H9 (cell line): ENCODE measurements at regions not wholly inside any gene's neighbourhood (a gene's known extent, or its start where the extent isn't known, plus 50 kb on each side); places are given as distances from the start of the nearest gene placed in this dataset.

ENCODE experiments used
- DNase-seq: peaks from one replicate; pipeline ENCODE4 v3.0.0-alpha.2; 2017
- H2AFZ ChIP-seq: one replicate; pipeline ENCODE4 v1.6.1; 2013; ENCODE audit warnings: mild to moderate bottlenecking, low read length, control low read depth, moderate library complexity
- H2AK5ac ChIP-seq: 2 replicates; pipeline ENCODE4 v1.6.1; 2013; ENCODE audit warnings: low read length, control low read depth, mixed read lengths; ENCODE audit not compliant: insufficient read length
- H2BK120ac ChIP-seq: one replicate; pipeline ENCODE4 v1.6.1; 2013; ENCODE audit warnings: low read depth, mild to moderate bottlenecking, low read length, control low read depth, inconsistent platforms; ENCODE audit not compliant: poor library complexity, severe bottlenecking
- H2BK12ac ChIP-seq: 2 replicates; pipeline ENCODE4 v1.6.1; 2013; ENCODE audit warnings: low read length, control low read depth, mixed read lengths, low read depth; ENCODE audit not compliant: insufficient read length
- H2BK15ac ChIP-seq: 2 replicates; pipeline ENCODE4 v1.6.1; 2013; ENCODE audit warnings: low read depth, low read length, control low read depth
- H2BK20ac ChIP-seq: one replicate; pipeline ENCODE4 v1.6.1; 2013; ENCODE audit warnings: low read depth, mild to moderate bottlenecking, low read length, control low read depth, inconsistent platforms; ENCODE audit not compliant: poor library complexity, severe bottlenecking
- H2BK5ac ChIP-seq: 2 replicates; pipeline ENCODE4 v1.6.1; 2013; ENCODE audit warnings: low read length, control low read depth, mixed read lengths; ENCODE audit not compliant: insufficient read length
- H3K14ac ChIP-seq: 2 replicates; pipeline ENCODE4 v1.6.1; 2013; ENCODE audit warnings: low read length, control low read depth; ENCODE audit not compliant: insufficient read depth
- H3K18ac ChIP-seq: 2 replicates; pipeline ENCODE4 v1.6.1; 2013; ENCODE audit warnings: low read depth, mild to moderate bottlenecking, mixed read lengths, low read length, control low read depth; ENCODE audit not compliant: insufficient read length
- H3K23ac ChIP-seq: 2 replicates; pipeline ENCODE4 v1.6.1; 2013; ENCODE audit warnings: low read length, control low read depth, mixed read lengths, low read depth; ENCODE audit not compliant: insufficient read length
- H3K23me2 ChIP-seq: 2 replicates; pipeline ENCODE4 v1.6.1; 2013; ENCODE audit warnings: low read depth, mild to moderate bottlenecking, mixed read lengths, low read length, control low read depth; ENCODE audit not compliant: insufficient read length, poor library complexity, severe bottlenecking
- H3K27ac ChIP-seq: 2 replicates; pipeline ENCODE4 v1.5.1; 2013; ENCODE audit warnings: low read length, control low read depth, mixed read lengths, low read depth; ENCODE audit not compliant: insufficient read length
- H3K27me3 ChIP-seq: 2 replicates; pipeline ENCODE4 v1.6.1; 2013; ENCODE audit warnings: low read length, control low read depth, inconsistent platforms; ENCODE audit not compliant: insufficient read depth
- H3K4ac ChIP-seq: 2 replicates; pipeline ENCODE4 v1.6.1; 2013; ENCODE audit warnings: low read depth, mild to moderate bottlenecking, control low read depth, inconsistent platforms, low read length, moderate library complexity
- H3K4me1 ChIP-seq: 2 replicates; pipeline ENCODE4 v1.6.1; 2013; ENCODE audit warnings: low read length, control low read depth, inconsistent platforms; ENCODE audit not compliant: insufficient read depth
- H3K4me2 ChIP-seq: 2 replicates; pipeline ENCODE4 v1.6.1; 2013; ENCODE audit warnings: low read length, control low read depth, mixed read lengths; ENCODE audit not compliant: insufficient read length, insufficient read depth
- H3K56ac ChIP-seq: 2 replicates; pipeline ENCODE4 v1.6.1; 2013; ENCODE audit warnings: low read depth, mild to moderate bottlenecking, mixed read lengths, low read length, control low read depth; ENCODE audit not compliant: insufficient read length
- H3K79me1 ChIP-seq: 2 replicates; pipeline ENCODE4 v1.6.1; 2013; ENCODE audit warnings: low read depth, mild to moderate bottlenecking, moderate library complexity, low read length, control low read depth, inconsistent platforms; ENCODE audit not compliant: insufficient read depth, poor library complexity, severe bottlenecking
- H3K79me2 ChIP-seq: 2 replicates; pipeline ENCODE4 v1.6.1; 2013; ENCODE audit warnings: low read length, control low read depth, inconsistent platforms; ENCODE audit not compliant: insufficient read depth
- H3K9ac ChIP-seq: 2 replicates; pipeline ENCODE4 v1.6.1; 2013; ENCODE audit warnings: low read length, control low read depth, mixed read lengths; ENCODE audit not compliant: insufficient read length; ENCODE audit errors: extremely low read depth
- H3K9me3 ChIP-seq: one replicate; pipeline ENCODE4 v1.6.1; 2013; ENCODE audit warnings: low read depth, low read length, inconsistent platforms; ENCODE audit not compliant: control insufficient read depth
- H3T11ph ChIP-seq: one replicate; pipeline ENCODE4 v1.6.1; 2013; ENCODE audit warnings: mild to moderate bottlenecking, low read length, control low read depth, inconsistent platforms
- H4K20me1 ChIP-seq: one replicate; pipeline ENCODE4 v1.6.1; 2013; ENCODE audit not compliant: control insufficient read depth, insufficient read length, insufficient read depth
- H4K5ac ChIP-seq: 2 replicates; pipeline ENCODE4 v1.6.1; 2013; ENCODE audit warnings: low read depth, mild to moderate bottlenecking, mixed read lengths, low read length, control low read depth; ENCODE audit not compliant: insufficient read length
- H4K8ac ChIP-seq: replicated peaks from 2 replicates; pipeline ENCODE4 v1.6.1; 2013; ENCODE audit warnings: low read length, control low read depth, mixed read lengths, low read depth; ENCODE audit not compliant: insufficient read length
- H4K91ac ChIP-seq: 2 replicates; pipeline ENCODE4 v1.6.1; 2013; ENCODE audit warnings: low read depth, mild to moderate bottlenecking, moderate library complexity, mixed read lengths, low read length, control low read depth; ENCODE audit not compliant: insufficient read length
- H3K27ac Mint-ChIP-seq, 3 experiments: 2 replicates in 2 of 3; 3 replicates in 1 of 3; pipeline ENCODE4 v1.8.0; 2020 to 2021; ENCODE audit warnings: mixed read lengths in 3 of 3, mild to moderate bottlenecking in 1 of 3, moderate library complexity in 1 of 3
- H3K27me3 Mint-ChIP-seq: 2 replicates; pipeline ENCODE4 v1.8.0; 2021; ENCODE audit warnings: low read depth, mild to moderate bottlenecking, moderate library complexity, mixed read lengths
- H3K36me3 Mint-ChIP-seq, 3 experiments: 2 replicates in 2 of 3; 3 replicates in 1 of 3; pipeline ENCODE4 v1.8.0; 2020 to 2021; ENCODE audit warnings: low read depth in 3 of 3, mixed read lengths in 3 of 3; ENCODE audit not compliant: insufficient read depth in 1 of 3
- H3K4me1 Mint-ChIP-seq, 2 experiments: 2 replicates each; pipeline ENCODE4 v1.8.0; 2020; ENCODE audit warnings: mixed read lengths in 2 of 2
- H3K4me3 Mint-ChIP-seq, 2 experiments: 2 replicates in 1 of 2; 3 replicates in 1 of 2; pipeline ENCODE4 v1.8.0; 2020 to 2021; ENCODE audit warnings: mild to moderate bottlenecking in 2 of 2, mixed read lengths in 2 of 2, moderate library complexity in 1 of 2
- H3K9me3 Mint-ChIP-seq, 2 experiments: 2 replicates in 1 of 2; 3 replicates in 1 of 2; pipeline ENCODE4 v1.8.0; 2020; ENCODE audit warnings: mild to moderate bottlenecking in 2 of 2, mixed read lengths in 2 of 2, moderate library complexity in 1 of 2
- WGBS: extraction: QIAGEN DNeasy Blood & Tissue Kit; methylation state at CpG from one replicate; pipeline ENCODE4 v1.1.7; 2013; ENCODE audit warnings: missing lambda C conversion rate, low lambda C conversion rate, mixed read lengths; ENCODE audit not compliant: insufficient read length; ENCODE audit errors: extremely low coverage; 5-methylcytosine and 5-hydroxymethylcytosine counted together
- TF ChIP-seq, protein P1 (sequence below): fragments of 200-600 bp; sonication (generic); conservative IDR thresholded peaks from 3 replicates; pipeline ENCODE4 v1.8.0; 2021; ENCODE audit warnings: antibody characterized with exemption, mild to moderate bottlenecking

DNA sequence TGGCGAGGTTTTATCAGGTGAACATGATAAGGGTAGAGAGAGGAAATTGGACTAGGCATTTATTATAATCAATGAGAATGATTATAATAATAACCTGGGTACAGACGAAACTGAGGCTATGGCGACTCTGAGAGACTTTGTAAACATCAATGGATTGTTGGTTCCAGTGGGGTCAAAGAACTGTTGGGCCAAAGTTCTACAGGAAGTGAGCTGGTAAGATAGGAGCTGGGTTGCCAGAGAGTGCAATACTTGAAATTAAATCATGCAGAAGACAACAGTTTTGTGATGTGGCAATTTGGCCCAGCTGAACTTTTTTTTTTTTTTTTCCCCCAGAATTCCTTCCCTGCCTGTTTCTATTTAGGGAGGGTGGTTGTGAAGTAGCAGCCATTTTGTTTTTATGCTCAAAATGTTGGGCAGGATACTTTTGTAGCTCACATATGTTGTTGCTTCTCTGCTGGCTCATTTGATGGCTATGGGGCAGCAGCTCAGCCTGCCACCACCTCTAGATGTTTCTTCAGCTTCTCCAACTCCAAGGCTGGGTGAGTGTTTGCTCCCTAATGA is 286.5 kb upstream of the B3GALT2 start:
- H2BK5ac ChIP-seq, result no peak overlapping the region
- DNase-seq, result no peak
- H3K18ac ChIP-seq, result no peak overlapping the region
- H2BK120ac ChIP-seq, result no peak overlapping the region
- no peak overlapping the region for H3K27ac Mint-ChIP-seq
- H3K14ac ChIP-seq, result no peak overlapping the region
- no peak overlapping the region for H3K4me2 ChIP-seq
- H3K4me1 ChIP-seq, result no peaks in the 10 kb centered on the region
- no peak overlapping the region for H3K23ac ChIP-seq
- no peaks in the 10 kb centered on the region for H3K27me3 ChIP-seq
- no peak overlapping the region for H2BK15ac ChIP-seq
- no peak overlapping the region for H2BK12ac ChIP-seq
- H4K20me1 ChIP-seq, result no peaks in the 10 kb centered on the region
- H3K36me3 Mint-ChIP-seq, result peaks cover 0 to 6% (median 0%) of the 10 kb centered on the region in 3 experiments; a peak in 1 of 7 replicates
- H3K27ac ChIP-seq, result no peak overlapping the region
- H4K5ac ChIP-seq, result no peak overlapping the region
- H3K23me2 ChIP-seq, result no peaks in the 10 kb centered on the region
- H3K79me2 ChIP-seq, result no peaks in the 10 kb centered on the region
- H3K79me1 ChIP-seq, result no peaks in the 10 kb centered on the region
- H3K9me3 ChIP-seq, result no peaks in the 10 kb centered on the region
- H4K8ac ChIP-seq, result no peak overlapping the region
- no peak overlapping the region for H2AFZ ChIP-seq
- H4K91ac ChIP-seq, result no peak overlapping the region
- TF ChIP-seq, protein P1, sequence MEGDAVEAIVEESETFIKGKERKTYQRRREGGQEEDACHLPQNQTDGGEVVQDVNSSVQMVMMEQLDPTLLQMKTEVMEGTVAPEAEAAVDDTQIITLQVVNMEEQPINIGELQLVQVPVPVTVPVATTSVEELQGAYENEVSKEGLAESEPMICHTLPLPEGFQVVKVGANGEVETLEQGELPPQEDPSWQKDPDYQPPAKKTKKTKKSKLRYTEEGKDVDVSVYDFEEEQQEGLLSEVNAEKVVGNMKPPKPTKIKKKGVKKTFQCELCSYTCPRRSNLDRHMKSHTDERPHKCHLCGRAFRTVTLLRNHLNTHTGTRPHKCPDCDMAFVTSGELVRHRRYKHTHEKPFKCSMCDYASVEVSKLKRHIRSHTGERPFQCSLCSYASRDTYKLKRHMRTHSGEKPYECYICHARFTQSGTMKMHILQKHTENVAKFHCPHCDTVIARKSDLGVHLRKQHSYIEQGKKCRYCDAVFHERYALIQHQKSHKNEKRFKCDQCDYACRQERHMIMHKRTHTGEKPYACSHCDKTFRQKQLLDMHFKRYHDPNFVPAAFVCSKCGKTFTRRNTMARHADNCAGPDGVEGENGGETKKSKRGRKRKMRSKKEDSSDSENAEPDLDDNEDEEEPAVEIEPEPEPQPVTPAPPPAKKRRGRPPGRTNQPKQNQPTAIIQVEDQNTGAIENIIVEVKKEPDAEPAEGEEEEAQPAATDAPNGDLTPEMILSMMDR, result no peak
- no peak overlapping the region for H3K9ac ChIP-seq
- H2AK5ac ChIP-seq, result no peak overlapping the region
- H3T11ph ChIP-seq, result no peak overlapping the region
- no peak overlapping the region for H3K56ac ChIP-seq
- no peak overlapping the region for H2BK20ac ChIP-seq
- peaks cover 0 to 3% of the 10 kb centered on the region in 2 experiments; a peak in 2 of 4 replicates for H3K4me1 Mint-ChIP-seq
- WGBS, result no CpG with 5 or more reads among the region's 3 CpGs
- no peak overlapping the region for H3K4ac ChIP-seq
- H3K4me3 Mint-ChIP-seq, result no peak overlapping the region
- H3K9me3 Mint-ChIP-seq, result no peaks in the 10 kb centered on the region; a peak in 1 of 5 replicates
- H3K27me3 Mint-ChIP-seq, result no peaks in the 10 kb centered on the region
